Activated effector memory CD4-positive, alpha-beta T cell treated with anti-CD3 and anti-CD28 coated beads, Interleukin-2, amount 50 U/mL, for 16 hours (primary cell): ENCODE measurements at regions not wholly inside any gene's neighbourhood (a gene's known extent, or its start where the extent isn't known, plus 50 kb on each side); places are given as distances from the start of the nearest gene placed in this dataset.
"Not testable (repeated sequence)": the region's sequence is repeated elsewhere in the genome, so short reads cannot be mapped to it uniquely, and the experiment has no call there.

Experiments
- DNase-seq: peaks from one replicate; pipeline ENCODE4 v3.0.0-alpha.2; 2020

DNA sequence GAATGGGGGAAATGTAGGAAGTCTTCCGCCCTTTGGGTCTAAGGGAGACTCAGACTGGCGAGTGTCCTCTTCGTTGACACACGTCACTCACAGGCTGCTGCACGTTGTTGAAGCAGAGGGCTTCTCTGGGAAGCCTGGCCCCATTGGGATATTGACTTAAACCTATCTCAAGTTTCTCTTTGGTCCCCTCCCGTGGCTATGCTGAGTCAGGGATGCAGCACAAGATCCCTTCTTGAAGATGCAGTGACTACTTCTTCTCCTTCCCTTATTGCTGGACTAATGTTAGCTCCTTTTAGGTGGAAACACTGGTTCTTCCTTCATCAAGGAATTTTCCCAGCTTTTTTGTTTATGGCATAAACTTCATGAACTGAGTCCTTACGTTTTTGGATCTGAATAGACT lies 89.8 kb upstream of the CCDC71L start:
- DNase-seq: no peak

DNA sequence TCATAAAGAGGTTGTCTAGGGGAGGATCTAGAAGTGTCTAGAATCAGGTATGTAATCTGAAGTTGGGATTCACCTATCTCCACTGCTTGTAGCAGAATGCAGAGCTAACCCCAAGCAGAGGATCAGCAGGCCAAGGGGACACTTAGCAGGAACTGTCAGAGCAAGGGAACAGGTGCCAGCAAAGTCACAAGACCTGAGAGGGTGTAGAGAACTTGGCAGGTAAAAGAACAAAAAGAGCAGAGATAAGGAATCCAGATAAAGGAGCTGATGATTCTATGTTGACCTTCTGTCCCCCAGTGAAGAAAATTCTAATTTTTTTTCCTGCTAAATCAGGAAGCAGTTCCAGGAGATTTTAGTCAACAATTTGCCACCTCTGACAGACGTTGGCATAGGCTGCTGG lies 91.4 kb upstream of the CCDC71L start:
- DNase-seq: no peak

DNA sequence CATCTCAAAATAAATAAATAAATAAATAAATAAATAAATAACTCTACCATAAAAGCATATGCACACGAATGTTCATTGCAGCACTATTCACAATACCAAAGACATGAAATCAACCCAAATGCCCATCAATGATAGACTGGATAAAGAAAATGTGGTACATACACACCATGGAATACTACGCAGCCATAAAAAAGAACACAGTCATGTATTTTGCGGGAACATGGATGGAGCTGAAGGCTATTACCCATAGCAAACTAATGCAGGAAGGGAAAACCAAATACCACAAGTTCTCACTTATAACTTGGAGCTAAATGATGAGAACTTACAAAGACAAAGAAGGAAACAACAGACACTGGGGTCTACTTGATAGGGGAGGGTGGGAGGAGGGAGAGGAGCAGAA lies 94.1 kb upstream of the CCDC71L start:
- DNase-seq: not testable (repeated sequence)

DNA sequence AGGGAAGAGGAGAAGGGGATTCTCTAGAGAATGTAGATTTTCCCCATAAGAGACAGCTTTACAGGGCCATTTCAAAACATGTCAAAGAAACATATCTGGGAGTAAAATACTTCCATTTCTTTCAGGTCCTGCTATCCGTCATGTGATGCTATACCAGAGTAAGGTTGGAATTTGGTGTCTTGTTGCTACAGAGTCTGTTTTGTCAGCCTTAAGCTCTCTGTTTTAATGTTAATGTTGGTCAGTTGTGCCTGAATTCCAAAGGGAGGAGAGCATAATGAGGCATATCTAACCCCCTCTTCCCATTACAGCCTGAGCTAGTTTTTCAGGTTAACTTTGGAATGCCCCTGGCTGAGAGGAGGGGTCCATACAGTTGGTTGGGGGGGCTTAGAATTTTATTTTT lies 94.7 kb upstream of the CCDC71L start:
- DNase-seq: no peak

DNA sequence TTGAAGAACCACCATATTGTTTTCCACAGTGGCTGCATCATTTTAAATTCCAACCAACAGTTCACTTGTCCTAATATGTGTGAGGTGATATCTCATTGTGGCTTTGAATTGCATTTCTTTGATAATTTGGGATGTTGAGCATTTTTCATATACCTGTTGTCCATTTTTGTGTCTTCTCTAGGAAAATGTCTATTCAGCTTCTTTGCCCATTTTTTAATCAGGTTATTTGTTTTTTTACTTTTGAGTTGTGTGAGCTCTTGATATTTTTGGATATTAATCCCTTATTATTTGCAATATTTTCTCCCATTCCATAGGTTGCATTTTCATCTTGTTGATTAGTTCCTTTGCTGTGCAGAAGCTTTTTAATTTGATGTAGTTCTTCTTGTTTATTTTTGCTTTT lies 95.1 kb upstream of the CCDC71L start:
- DNase-seq: no peak

DNA sequence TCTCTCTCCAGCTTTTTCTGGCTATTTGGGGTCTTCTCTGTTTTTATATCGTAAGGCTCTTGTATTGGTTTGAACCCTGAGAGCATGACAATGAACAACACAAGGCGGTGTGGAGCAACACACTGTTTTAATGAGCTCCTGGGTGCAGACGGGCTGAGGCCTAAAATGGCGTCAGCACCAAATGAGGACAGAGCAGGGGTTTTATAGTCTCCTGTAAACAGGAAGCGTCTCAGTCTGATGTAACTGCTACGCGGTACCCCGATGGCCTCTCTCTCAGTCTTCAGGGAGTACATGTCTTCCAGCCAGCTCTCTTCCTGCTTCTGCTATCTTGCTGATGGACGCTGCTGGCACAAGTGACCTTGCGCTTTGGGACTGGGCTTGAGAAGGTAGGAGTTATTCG lies 95.9 kb upstream of the CCDC71L start:
- no peak for DNase-seq

DNA sequence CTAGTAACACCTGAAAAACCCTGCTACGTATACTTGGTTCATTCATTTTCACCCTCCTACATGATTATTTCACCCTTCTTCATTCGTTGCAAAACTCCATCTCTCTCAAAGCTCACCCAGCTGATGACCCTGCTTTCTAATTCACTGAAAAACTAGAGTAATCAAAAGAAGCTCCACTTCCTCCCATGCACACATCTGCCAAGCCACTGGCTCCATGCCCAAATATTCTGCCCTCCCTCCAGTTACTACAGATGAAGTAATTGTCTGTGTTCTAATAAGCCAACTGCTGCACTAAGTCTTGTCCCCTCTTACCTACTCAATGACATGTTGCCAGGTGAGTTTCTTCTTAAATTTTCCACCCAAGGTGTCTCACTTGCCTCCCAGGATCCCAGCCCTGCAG lies 96.9 kb upstream of the CCDC71L start:
- DNase-seq: no peak

DNA sequence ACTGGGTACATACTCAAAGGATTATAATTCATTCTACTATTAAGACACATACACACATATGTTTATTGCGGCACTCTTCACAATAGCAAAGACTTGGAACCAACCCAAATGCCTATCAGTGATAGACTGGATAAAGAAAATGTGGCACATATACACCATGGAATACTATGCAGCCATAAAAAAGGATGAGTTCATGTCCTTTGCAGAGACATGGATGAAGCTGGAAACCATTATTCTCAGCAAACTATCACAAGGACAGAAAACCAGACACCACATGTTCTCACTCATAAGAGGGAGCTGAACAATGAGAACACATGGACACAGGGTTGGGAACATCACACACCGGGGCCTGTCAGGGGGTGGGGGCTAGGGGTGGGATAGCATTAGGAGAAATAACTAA lies 101.9 kb upstream of the CCDC71L start:
- not testable (repeated sequence) for DNase-seq

DNA sequence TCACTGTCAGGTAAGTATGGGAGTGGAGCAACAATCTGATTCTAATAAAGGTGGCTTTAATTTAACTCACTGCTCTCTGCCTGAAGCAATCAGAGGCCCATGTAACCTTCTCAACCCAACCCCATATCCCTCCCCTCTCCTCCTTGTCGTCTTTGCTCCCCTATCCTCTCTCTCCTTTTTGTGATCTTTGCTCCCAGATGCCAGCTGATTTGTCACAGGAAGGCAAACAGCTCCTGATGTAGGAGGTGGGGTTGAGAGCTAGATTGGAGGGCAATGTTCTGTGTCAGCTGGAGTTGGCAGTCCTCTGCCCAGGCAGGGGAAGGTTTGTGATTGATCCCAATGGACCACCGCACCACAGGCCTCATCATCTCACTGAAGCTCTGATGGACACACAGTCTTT lies 101.4 kb upstream of the PIK3CG start:
- no peak for DNase-seq

DNA sequence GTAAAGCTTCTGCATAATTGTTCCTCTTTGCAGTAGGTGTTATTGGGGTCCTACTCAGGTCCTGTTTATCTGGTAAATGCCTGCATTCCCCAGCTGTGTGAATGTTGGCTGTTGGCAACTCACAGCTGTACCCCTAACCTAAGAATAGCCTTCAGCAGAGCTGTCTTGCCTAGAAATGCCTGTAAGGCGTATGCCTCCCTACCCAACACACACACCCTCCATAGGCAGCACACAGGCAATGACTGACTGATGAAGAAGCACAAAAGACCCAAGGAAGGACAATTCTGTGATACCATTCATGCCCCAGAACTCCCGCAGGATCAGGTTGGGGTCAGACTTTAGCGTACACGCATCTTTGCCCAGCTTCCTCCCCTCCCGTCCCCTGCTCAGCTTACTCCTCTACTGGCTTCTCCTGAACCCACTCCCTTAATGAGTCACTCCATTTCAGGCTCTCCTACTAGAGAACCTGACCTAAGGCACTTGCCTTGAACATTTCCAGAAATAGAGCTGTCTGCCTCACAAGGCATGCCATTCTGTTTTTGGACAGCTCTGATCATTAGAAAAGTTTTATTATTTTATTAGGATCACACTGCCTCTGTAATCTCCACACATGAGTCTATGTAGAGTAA lies 99.2 kb upstream of the PIK3CG start:
- no peak for DNase-seq

DNA sequence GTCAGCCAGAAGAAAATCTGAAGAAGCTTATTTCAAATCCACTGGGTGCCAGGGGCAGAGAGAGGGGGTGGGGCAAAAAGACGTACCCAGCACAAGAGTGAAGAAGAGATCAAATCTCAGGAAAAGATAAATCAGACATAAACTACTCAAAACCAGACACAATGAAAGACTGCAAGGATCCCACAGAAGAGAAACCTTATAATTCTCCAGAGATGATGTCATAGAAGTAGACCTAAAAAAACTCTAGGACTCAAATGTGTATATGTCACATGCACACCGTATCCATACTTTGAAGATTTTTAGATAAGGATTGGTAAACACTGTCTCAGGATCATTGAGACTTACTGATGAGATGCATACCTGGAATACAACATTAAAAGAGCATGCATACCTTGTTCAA lies 98.5 kb upstream of the PIK3CG start:
- no peak for DNase-seq

DNA sequence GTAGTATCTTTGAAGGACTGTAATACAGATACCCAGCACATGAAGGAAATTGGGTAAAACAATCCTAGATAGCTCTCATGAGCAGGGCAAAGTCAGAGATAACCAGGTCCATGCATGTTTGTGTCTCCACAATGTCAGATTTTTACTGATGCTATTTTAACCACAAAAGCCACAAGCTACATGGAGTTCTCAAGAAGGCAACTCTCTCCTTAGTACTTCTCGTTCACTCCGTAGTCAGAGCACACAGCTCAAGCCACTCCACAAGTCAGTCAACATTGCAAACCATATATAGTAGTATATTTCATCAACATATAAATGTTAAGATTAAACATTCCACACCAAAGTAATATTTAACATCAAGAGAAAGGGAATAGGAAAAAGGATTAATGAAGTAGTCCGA lies 98.0 kb upstream of the PIK3CG start:
- no peak for DNase-seq

DNA sequence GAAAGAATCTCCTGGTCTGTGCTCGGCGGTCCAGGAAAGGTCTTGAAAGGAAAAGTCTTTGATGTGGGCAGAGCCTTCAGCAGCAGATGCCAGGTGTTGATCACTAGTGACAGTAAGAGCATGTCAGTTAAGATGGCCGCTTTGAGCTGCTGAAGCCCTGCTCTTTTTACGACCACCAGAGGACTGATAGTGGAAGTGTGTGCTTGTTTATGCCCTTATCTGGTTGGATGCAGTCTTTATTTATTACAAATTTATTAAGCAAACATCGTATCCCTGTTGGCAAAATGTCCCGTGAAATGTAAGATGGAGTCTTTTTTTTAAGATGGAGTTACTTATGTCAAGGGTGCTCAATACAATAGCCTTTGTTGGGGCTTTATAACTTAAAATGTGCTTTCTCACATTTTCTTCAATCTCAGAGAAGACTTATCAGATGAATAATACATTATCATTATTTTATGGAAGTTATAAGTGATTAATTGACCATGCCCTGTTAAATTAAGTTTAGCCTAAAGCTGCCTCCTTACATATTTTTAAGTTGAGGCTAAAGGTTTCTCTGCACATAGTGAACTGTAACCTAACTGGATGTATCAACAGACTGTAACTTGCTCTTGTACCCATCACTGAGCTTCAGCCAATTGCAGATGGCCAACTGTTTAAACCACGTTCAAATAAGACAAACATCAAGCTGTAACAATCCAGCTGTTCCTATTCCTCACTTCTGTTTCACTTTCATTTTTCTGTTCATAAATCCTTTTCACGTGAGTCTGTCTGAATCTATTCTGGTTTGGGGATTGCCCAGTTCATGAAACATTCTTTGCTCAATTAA lies 97.4 kb upstream of the PIK3CG start:
- no peak for DNase-seq

DNA sequence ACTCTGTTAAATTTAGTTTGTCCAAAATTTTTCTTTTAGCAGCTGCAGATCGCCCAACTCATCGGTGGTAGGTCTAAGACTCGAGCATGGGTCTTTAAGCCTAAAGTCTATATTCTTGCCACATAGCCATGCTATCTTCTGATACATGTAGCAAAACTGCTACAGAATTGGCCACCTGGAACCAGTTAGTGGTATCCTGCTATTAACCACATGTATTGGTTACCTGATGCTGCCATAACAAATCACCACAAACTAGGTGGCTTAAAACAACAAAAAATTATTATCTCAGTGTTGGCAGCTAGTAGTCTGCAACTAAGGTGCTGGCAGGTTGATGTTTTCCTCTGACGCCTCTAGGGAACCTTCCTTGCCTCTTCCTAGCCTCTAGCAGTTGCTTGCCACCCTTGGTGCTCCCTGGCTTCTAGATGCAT lies 96.7 kb upstream of the PIK3CG start:
- no peak for DNase-seq

DNA sequence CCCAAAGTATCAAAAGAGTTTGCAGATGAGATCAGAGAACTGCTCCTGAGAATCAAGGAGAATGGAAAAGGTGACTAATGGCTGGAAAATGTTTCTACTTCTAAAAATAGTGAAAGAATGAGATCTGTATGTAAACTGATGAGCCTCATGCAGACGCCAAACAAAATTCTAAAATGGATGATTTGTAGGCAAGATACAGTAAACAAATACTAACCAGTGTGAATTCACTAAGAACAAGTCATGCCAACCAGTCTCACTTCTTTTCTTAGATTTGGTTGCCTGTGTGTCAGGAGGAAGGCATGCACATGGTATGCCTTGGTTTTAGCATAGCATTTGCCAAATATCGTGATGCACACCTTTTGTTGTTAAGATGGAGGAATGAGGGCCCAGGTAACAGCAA lies 94.9 kb upstream of the PIK3CG start:
- DNase-seq: no peak

DNA sequence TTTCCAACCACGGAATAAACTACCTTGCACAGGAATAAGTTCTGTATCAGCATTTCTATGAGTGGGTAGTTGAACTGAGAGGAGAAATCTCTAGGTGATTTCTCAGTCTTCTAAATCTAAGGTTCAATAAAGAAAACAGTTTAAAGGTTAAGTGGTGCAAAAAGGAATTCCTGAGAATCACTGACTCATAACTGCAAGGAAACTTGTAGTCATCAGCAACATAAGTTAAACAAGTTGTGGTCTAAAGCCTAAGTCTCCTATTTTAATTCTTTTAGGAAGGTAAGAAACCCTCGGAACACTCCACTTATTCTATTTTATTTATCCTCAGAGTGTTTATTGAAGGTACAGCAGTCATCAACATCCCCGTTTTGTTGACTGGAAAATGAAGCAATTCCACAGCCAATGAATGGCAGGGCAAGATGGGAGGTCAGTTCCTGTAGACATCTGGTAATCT lies 92.4 kb upstream of the PIK3CG start:
- no peak for DNase-seq

DNA sequence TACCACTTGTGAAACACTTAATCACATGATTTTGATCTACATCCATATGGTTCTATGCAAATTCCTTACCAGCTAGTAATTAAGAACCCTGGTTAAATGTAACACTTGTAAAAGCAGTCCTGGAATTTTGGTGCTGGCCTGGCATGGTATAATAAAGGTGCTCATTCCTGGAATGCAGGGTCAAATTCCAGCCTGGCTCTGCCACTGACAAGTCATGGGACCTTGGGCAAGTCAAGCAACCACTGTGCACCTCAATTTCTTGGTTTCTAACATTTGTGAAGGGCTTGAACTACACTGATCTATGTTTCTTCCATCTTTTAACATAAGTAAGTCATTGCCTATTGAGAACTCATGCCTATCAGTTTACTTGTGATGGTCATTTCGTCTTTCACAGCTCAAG lies 91.9 kb upstream of the PIK3CG start:
- DNase-seq: no peak

DNA sequence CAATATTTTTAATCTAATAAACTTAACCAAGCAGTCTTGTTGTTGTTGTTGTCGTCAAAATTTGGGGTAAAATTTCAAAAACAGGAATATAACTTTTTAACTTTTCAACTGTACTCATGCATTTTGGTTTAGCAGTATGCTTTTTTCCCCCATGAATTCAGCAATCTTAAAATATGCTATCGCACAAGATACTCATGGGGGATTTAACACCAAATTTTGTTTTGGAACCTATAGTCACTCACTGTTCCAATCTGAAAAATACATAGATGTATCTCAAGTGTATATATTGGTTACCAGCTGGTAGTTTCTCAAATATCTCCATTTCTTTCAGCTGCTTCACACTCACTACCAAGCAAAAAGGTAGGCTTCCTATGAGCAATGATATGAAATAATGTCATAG lies 91.4 kb upstream of the PIK3CG start:
- DNase-seq: no peak

DNA sequence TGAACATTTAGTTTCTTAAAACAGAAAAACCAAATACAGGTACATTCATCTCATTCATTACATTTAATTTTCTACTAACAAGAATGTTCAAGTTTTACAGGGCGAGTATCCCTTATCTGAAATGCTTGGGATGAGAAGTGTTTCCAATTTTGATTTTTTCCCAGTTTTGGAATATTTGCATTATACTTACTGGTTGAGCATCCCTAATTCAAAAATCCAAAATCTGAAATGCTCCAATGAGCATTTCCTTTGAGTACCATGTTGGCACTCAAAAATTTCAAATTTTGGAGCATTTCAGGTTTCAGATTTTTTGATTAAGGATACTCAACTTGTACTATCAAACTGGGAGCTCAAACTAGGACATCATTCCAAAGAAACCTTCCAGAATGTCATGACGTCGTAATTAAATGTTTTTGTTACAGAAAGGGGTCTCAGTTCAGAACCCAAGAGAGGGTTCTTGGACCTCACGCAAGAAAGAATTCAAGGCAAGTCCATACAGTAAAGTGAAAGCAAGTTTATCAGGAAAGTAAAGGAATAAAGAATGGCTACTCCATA lies 90.8 kb upstream of the PIK3CG start:
- DNase-seq: no peak

DNA sequence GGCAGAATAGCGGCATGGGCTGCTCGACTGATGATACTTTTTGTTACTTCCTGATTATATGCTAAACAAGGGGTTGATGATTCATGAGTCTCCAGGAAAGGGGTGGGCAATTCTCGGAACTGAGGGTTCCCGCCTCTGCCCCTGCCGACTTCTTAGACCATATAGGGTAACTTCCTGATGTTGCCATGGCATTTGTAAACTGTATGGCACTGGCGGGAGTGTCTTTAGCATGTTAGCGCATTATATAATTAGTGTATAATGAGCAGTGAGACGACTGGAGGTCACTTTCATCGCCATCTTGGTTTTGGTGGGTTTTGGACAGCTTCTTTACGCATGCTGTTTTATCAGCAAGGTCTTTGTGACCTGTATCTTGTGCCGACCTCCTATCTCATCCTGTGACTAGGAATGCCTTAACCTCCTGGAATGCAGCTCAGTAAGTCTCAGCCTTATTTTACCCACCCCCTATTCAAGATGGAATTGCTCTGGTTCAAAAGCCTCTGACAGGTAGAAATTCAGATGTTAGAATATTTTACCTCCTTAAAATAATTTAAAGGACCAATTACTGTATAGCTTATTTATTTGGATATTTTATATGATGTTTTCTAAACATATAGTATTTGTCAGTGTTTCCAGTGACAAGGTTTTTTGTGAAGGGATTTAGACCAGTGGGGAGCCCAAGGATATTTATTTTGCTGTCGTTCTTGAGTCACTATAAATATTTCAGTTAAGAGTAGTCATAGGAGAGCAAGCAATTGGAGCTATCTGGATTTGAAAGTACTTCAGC lies 90.1 kb upstream of the PIK3CG start:
- peak; percentile 74 for DNase-seq

DNA sequence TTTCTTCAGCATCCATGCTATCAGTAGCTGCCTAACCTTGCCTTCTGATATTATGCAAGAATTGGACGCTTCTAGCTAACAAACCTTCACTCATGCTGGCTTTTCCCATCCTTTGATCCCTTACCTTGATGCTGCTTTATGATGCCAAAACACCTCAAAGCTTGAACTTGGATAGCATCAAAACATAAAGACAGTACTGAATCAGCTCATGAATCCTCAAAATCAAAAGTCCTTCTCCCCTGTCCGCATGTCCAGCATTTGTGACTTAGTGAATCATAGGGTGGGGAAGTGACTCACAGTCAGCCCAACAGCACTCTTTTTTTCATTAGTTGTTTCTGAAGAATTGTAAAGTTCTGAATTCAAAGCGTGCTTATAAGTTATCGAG lies 89.5 kb upstream of the PIK3CG start:
- DNase-seq: no peak

DNA sequence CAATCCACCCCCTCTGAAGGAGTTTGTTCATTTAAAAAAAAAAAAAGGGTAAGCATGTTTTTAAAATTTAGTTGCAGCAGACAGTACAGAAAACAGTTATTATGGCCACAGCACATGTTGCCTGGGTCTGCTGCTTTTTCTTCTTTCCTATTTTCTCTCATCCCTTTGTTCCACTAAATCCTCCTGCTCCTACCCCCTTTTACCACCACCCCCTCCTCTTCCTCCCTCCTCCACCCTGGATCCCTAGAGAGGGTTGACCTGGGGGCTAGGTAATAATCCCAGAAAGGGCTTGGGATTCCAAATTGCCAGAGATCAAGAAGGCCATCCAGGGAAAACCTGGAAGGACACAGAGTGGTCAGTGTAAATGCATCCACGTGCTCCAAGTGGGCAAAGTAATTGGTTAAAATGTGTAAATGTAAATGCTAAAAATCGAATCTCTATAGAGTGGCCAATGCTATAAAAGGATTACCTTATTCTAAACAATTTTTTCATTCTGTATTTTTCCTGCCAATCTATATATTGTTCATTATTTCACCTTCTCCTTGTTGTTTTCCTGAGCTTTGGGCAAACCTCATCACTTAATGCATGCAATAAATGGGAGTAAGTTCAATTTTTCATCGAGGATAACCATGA lies 89.0 kb upstream of the PIK3CG start:
- no peak for DNase-seq
